ENCODE measurements at regions not wholly inside any gene's neighbourhood (a gene's known extent, or its start where the extent isn't known, plus 50 kb on each side); places are given as distances from the start of the nearest gene placed in this dataset.

- no peak for TF ChIP-seq POLR2AphosphoS5 (IDR thresholded peaks at IDR 0.05)
- TF ChIP-seq CTCF (IDR thresholded peaks at IDR 0.05), result no peak
- no peak for TF ChIP-seq EP300 (IDR thresholded peaks at IDR 0.05; ENCODE audit: low read depth)
These were observed 659.6 kb downstream of the CCSER2 start for GRCh38 chr10:84988011-84988410.

Measured in transverse colon (tissue), 4 donors.